Liver (tissue), 8 donors: ENCODE measurements at regions not wholly inside any gene's neighbourhood (a gene's known extent, or its start where the extent isn't known, plus 50 kb on each side); places are given as distances from the start of the nearest gene placed in this dataset.

Experiments used
- DNase-seq: peaks from one replicate; pipeline ENCODE4 v3.0.0-alpha.2; 2017; ENCODE audit warnings: low spot score
- H3K27ac ChIP-seq, 2 donors: one replicate each; pipeline ENCODE4 v1.7.0; 2013; ENCODE audit warnings: inconsistent platforms in 2 of 2, low read length in 2 of 2, control low read depth in 1 of 2, low read depth in 1 of 2, mild to moderate bottlenecking in 1 of 2
- H3K27me3 ChIP-seq, 4 donors: one replicate each; pipeline versions ENCODE4 v1.6.1 to v1.7.0; 2013; ENCODE audit warnings: low read length in 3 of 4, inconsistent platforms in 1 of 4, mild to moderate bottlenecking in 1 of 4, moderate library complexity in 1 of 4; ENCODE audit not compliant: control insufficient read depth in 4 of 4, insufficient read depth in 4 of 4
- H3K36me3 ChIP-seq, 4 donors: one replicate each; pipeline versions ENCODE4 v1.6.1 to v1.7.0; 2013; ENCODE audit warnings: low read length in 3 of 4, mild to moderate bottlenecking in 3 of 4, low read depth in 1 of 4, moderate library complexity in 1 of 4; ENCODE audit not compliant: control insufficient read depth in 4 of 4, insufficient read depth in 3 of 4
- H3K4me1 ChIP-seq, 4 donors: one replicate each; pipeline versions ENCODE4 v1.6.1 to v1.7.0; 2013; ENCODE audit warnings: low read length in 3 of 4, mild to moderate bottlenecking in 3 of 4, moderate library complexity in 1 of 4; ENCODE audit not compliant: control insufficient read depth in 4 of 4, insufficient read depth in 4 of 4
- H3K4me3 ChIP-seq, 3 donors: one replicate each; pipeline versions ENCODE4 v1.6.1 to v1.7.0; 2013; ENCODE audit warnings: low read length in 3 of 3, control low read depth in 1 of 3, low read depth in 1 of 3, mild to moderate bottlenecking in 1 of 3
- H3K9ac ChIP-seq, 2 donors: one replicate each; pipeline ENCODE4 v1.7.0; 2013; ENCODE audit warnings: low read length in 2 of 2, mild to moderate bottlenecking in 2 of 2, moderate library complexity in 2 of 2, control low read depth in 1 of 2, low read depth in 1 of 2
- H3K9me3 ChIP-seq, 4 donors: one replicate each; pipeline versions ENCODE4 v1.6.1 to v1.7.0; 2013; ENCODE audit warnings: low read length in 3 of 4; ENCODE audit not compliant: control insufficient read depth in 4 of 4
- ATF3 ChIP-seq: IDR thresholded peaks from 2 replicates; pipeline ENCODE4 v1.6.1; 2016; ENCODE audit warnings: antibody characterized with exemption
- CTCF ChIP-seq: fragments of 150-350 bp; IDR thresholded peaks from 2 replicates; pipeline ENCODE4 v1.5.1; 2017; ENCODE audit warnings: improper control_type of control experiment, low read depth, low read length; ENCODE audit not compliant: missing input control
- EGR1 ChIP-seq, 2 donors: IDR thresholded peaks; 2 replicates each; pipeline ENCODE4 v1.6.1; 2016 to 2018; ENCODE audit warnings: antibody characterized with exemption in 2 of 2, low read depth in 2 of 2
- FOXA1 ChIP-seq: IDR thresholded peaks from 2 replicates; pipeline ENCODE4 v1.6.1; 2016; ENCODE audit warnings: antibody characterized with exemption
- FOXA2 ChIP-seq: IDR thresholded peaks from 2 replicates; pipeline ENCODE4 v1.6.1; 2016; ENCODE audit warnings: antibody characterized with exemption
- GABPA ChIP-seq, 2 donors: IDR thresholded peaks in 1 of 2; conservative IDR thresholded peaks in 1 of 2; 2 replicates each; pipeline ENCODE4 v1.6.1; 2016; ENCODE audit warnings: antibody characterized with exemption in 2 of 2, mild to moderate bottlenecking in 1 of 2, moderate library complexity in 1 of 2
- HNF4A ChIP-seq, 2 donors: conservative IDR thresholded peaks; 2 replicates each; pipeline ENCODE4 v1.6.1; 2016; ENCODE audit warnings: antibody characterized with exemption in 2 of 2, mild to moderate bottlenecking in 2 of 2
- HNF4G ChIP-seq: IDR thresholded peaks from 2 replicates; pipeline ENCODE4 v1.6.1; 2016; ENCODE audit warnings: antibody characterized with exemption
- JUND ChIP-seq, 2 donors: IDR thresholded peaks; 2 replicates each; pipeline ENCODE4 v1.6.1; 2016; ENCODE audit warnings: antibody characterized with exemption in 2 of 2
- MAX ChIP-seq: IDR thresholded peaks from 2 replicates; pipeline ENCODE4 v1.6.1; 2016; ENCODE audit warnings: antibody characterized with exemption
- NR2F2 ChIP-seq: IDR thresholded peaks from 2 replicates; pipeline ENCODE4 v1.6.1; 2016; ENCODE audit warnings: antibody characterized with exemption
- RAD21 ChIP-seq, 2 donors: IDR thresholded peaks; 2 replicates each; pipeline ENCODE4 v1.6.1; 2016; ENCODE audit warnings: antibody characterized with exemption in 2 of 2, mild to moderate bottlenecking in 2 of 2
- REST ChIP-seq: IDR thresholded peaks from 2 replicates; pipeline ENCODE4 v1.6.1; 2016; ENCODE audit warnings: antibody characterized with exemption, mild to moderate bottlenecking
- RXRA ChIP-seq, 2 donors: IDR thresholded peaks; 2 replicates each; pipeline ENCODE4 v1.6.1; 2017 to 2018; ENCODE audit warnings: antibody characterized with exemption in 2 of 2, mild to moderate bottlenecking in 1 of 2
- SP1 ChIP-seq: IDR thresholded peaks from 2 replicates; pipeline ENCODE4 v1.6.1; 2018; ENCODE audit warnings: antibody characterized with exemption, mild to moderate bottlenecking
- TAF1 ChIP-seq: conservative IDR thresholded peaks from 2 replicates; pipeline ENCODE4 v1.6.1; 2016; ENCODE audit warnings: antibody characterized with exemption, mild to moderate bottlenecking
- YY1 ChIP-seq: IDR thresholded peaks from 2 replicates; pipeline ENCODE4 v1.6.1; 2016; ENCODE audit warnings: antibody characterized with exemption, mild to moderate bottlenecking
- ZBTB33 ChIP-seq: IDR thresholded peaks from 2 replicates; pipeline ENCODE4 v1.6.1; 2016; ENCODE audit warnings: antibody characterized with exemption
- WGBS: extraction: QIAGEN DNeasy Blood & Tissue Kit; methylation state at CpG from one replicate; pipeline ENCODE4 v1.1.7; 2013; 5-methylcytosine and 5-hydroxymethylcytosine counted together
- donor health status: healthy.
- donor health status: healthy.
- donor health status: healthy.
- donor health status: healthy.
- donor health status: healthy.

- Histone ChIP-seq H3K36me3 (no peaks in the 10 kb centered on the region), H3K9me3 (no peaks in the 10 kb centered on the region), H3K4me1 (no peaks in the 10 kb centered on the region), H3K4me3 (no peak overlapping the region), H3K27me3 (no peaks in the 10 kb centered on the region), H3K27ac (no peak overlapping the region), H3K9ac (no peak overlapping the region)
- 77% methylated on average over 5 of the region's 5 CpGs for WGBS
- DNase-seq, result no peak
- TF ChIP-seq ATF3 (no peak), CTCF (no peak), EGR1 (IDR thresholded peaks at IDR 0.05; ENCODE audit: low read depth in 2 of 2) (no peak), REST (no peak), JUND (IDR thresholded peaks at IDR 0.05) (no peak), FOXA2 (no peak), YY1 (no peak)
Measured at GRCh38 chr5:162762119-162762518, 675.3 kb upstream of the CCNG1 start.

- no peak overlapping the region for H3K27ac ChIP-seq
- H3K9me3 ChIP-seq, result no peaks in the 10 kb centered on the region
- no peak for TF ChIP-seq HNF4A (conservative IDR thresholded peaks at IDR 0.05)
- no peak for TF ChIP-seq FOXA1
- TF ChIP-seq EGR1 (IDR thresholded peaks at IDR 0.05; ENCODE audit: low read depth in 2 of 2), result no peak
- TF ChIP-seq SP1, result no peak
- no peak for TF ChIP-seq YY1
- TF ChIP-seq REST, result no peak
- TF ChIP-seq JUND (IDR thresholded peaks at IDR 0.05), result no peak
- no peak for TF ChIP-seq GABPA (IDR thresholded peaks at IDR 0.05 in 1 of 2, conservative IDR thresholded peaks at IDR 0.05 in 1 of 2)
- TF ChIP-seq ATF3, result no peak
- TF ChIP-seq TAF1, result no peak
- TF ChIP-seq HNF4G, result no peak
- TF ChIP-seq RXRA (IDR thresholded peaks at IDR 0.05), result no peak
- no peak for TF ChIP-seq RAD21 (IDR thresholded peaks at IDR 0.05)
- TF ChIP-seq NR2F2, result no peak
- no peak for TF ChIP-seq CTCF
- TF ChIP-seq MAX, result no peak
- no peak for TF ChIP-seq ZBTB33
- no peak for TF ChIP-seq FOXA2
- no peaks in the 10 kb centered on the region for H3K4me1 ChIP-seq
- 50% methylated on average over 4 of the region's 4 CpGs for WGBS
- no peak overlapping the region for H3K9ac ChIP-seq
- DNase-seq, result no peak
- no peak overlapping the region for H3K4me3 ChIP-seq
- H3K36me3 ChIP-seq, result no peaks in the 10 kb centered on the region
- H3K27me3 ChIP-seq, result no peaks in the 10 kb centered on the region
Measured at GRCh38 chr5:162769019-162769418, 668.4 kb upstream of the CCNG1 start.
